Activated B cell treated with CpG ODN at 0.5 μM for 24 hours (primary cell): ENCODE measurements at regions not wholly inside any gene's neighbourhood (a gene's known extent, or its start where the extent isn't known, plus 50 kb on each side); places are given as distances from the start of the nearest gene placed in this dataset.
"Not testable (repeated sequence)": the region's sequence is repeated elsewhere in the genome, so short reads cannot be mapped to it uniquely, and the experiment has no call there.

Experiments
- ATAC-seq: fragments of 200-7000 bp; cut with Tn5 transposase; one replicate; pipeline ENCODE4 v1.10.0; 2021; ENCODE audit warnings: low read depth, mild to moderate bottlenecking, moderate library complexity
- CTCF ChIA-PET: fragments of 350-600 bp; sonication (Branson Sonifier 250); formaldehyde crosslinking; loops from one replicate; lab custom pipeline; 2021; ENCODE audit warnings: antibody characterized with exemption; lab: Charles Lee
- POLR2A ChIA-PET: fragments of 350-600 bp; sonication (Branson Sonifier 250); formaldehyde crosslinking; loops from one replicate; lab custom pipeline; 2021; ENCODE audit warnings: antibody characterized with exemption; lab: Charles Lee
- DNase-seq: peaks from one replicate; pipeline ENCODE4 v3.0.0; 2022
- H3K27ac Mint-ChIP-seq: one replicate; pipeline ENCODE4 v1.8.0; 2020; ENCODE audit warnings: mixed read lengths
- H3K27me3 Mint-ChIP-seq: one replicate; pipeline ENCODE4 v1.8.0; 2021; ENCODE audit warnings: mixed read lengths
- H3K36me3 Mint-ChIP-seq: one replicate; pipeline ENCODE4 v1.8.0; 2021; ENCODE audit warnings: low read depth, mixed read lengths
- H3K4me1 Mint-ChIP-seq: one replicate; pipeline ENCODE4 v1.8.0; 2021; ENCODE audit warnings: mixed read lengths
- H3K4me3 Mint-ChIP-seq: one replicate; pipeline ENCODE4 v1.8.0; 2020; ENCODE audit warnings: mild to moderate bottlenecking, mixed read lengths
- H3K9me3 Mint-ChIP-seq: one replicate; pipeline ENCODE4 v1.8.0; 2020; ENCODE audit warnings: mixed read lengths
- CTCF ChIP-seq: fragments of 200-600 bp; IDR thresholded peaks from one replicate; pipeline ENCODE4 v1.8.0; 2022; ENCODE audit warnings: antibody characterized with exemption, mild to moderate bottlenecking
- intact Hi-C: fragments of 100-400 bp; cut with micrococcal nuclease; formaldehyde crosslinking; loops from one replicate; pipeline ENCODE4 v1.15.1; 2024

- H3K4me3 Mint-ChIP-seq, result no peak overlapping the region
- ChIA-PET CTCF (no interaction called here), POLR2A (no interaction called here)
- no peaks in the 10 kb centered on the region for H3K4me1 Mint-ChIP-seq
- intact Hi-C loops, result no loop called here
- no peak for DNase-seq
- TF ChIP-seq CTCF, result no peak
- no peaks in the 10 kb centered on the region for H3K27me3 Mint-ChIP-seq
- H3K36me3 Mint-ChIP-seq, result no peaks in the 10 kb centered on the region
- no peak for ATAC-seq
- H3K9me3 Mint-ChIP-seq, result no peaks in the 10 kb centered on the region
- H3K27ac Mint-ChIP-seq, result no peak overlapping the region
Measured at GRCh38 chr7:121689749-121690148, 183.2 kb upstream of the PTPRZ1 start.

DNA sequence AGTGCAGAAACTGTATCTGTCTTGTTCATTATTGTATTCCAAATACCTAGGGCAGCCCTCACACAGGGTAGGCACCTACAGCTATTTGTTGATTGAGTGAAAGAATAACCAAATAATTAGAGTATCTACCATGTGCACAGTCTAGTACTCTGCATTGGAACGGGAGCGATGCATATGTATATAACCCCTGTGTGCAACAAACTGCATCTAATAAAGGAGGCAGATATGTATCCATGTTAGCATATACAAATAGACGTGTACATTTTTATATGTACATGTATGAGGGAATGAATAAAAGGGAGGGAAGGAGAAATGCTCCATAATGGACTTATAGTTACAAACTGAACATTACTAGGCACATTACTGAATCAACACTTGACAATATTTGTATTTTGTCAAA lies 191.3 kb upstream of the PTPRZ1 start:
- H3K36me3 Mint-ChIP-seq, result no peaks in the 10 kb centered on the region
- no peak overlapping the region for H3K4me3 Mint-ChIP-seq
- H3K4me1 Mint-ChIP-seq, result no peaks in the 10 kb centered on the region
- TF ChIP-seq CTCF, result no peak
- no peak for DNase-seq
- intact Hi-C loops, result no loop called here
- H3K27ac Mint-ChIP-seq, result no peak overlapping the region
- H3K27me3 Mint-ChIP-seq, result no peaks in the 10 kb centered on the region
- POLR2A ChIA-PET, result no interaction called here
- no peak for ATAC-seq
- CTCF ChIA-PET, result no interaction called here
- no peaks in the 10 kb centered on the region for H3K9me3 Mint-ChIP-seq

- H3K36me3 Mint-ChIP-seq, result no peaks in the 10 kb centered on the region
- DNase-seq (no peak), ATAC-seq (no peak)
- ChIA-PET CTCF (no interaction called here), POLR2A (no interaction called here)
- H3K27me3 Mint-ChIP-seq, result no peaks in the 10 kb centered on the region
- H3K4me1 Mint-ChIP-seq, result no peaks in the 10 kb centered on the region
- no peaks in the 10 kb centered on the region for H3K9me3 Mint-ChIP-seq
- no peak overlapping the region for H3K4me3 Mint-ChIP-seq
- intact Hi-C loops, result no loop called here
- no peak overlapping the region for H3K27ac Mint-ChIP-seq
- TF ChIP-seq CTCF, result no peak
Measured at GRCh38 chr7:121676168-121676567, 196.8 kb upstream of the PTPRZ1 start.

GRCh38 chr7:121674455-121674854 lies 198.5 kb upstream of the PTPRZ1 start:
- CTCF ChIA-PET, H3K9me3 Mint-ChIP-seq, H3K36me3 Mint-ChIP-seq, intact Hi-C loops, H3K27ac Mint-ChIP-seq, H3K4me3 Mint-ChIP-seq, POLR2A ChIA-PET, H3K4me1 Mint-ChIP-seq, ATAC-seq, DNase-seq, H3K27me3 Mint-ChIP-seq: not testable (repeated sequence)

DNA sequence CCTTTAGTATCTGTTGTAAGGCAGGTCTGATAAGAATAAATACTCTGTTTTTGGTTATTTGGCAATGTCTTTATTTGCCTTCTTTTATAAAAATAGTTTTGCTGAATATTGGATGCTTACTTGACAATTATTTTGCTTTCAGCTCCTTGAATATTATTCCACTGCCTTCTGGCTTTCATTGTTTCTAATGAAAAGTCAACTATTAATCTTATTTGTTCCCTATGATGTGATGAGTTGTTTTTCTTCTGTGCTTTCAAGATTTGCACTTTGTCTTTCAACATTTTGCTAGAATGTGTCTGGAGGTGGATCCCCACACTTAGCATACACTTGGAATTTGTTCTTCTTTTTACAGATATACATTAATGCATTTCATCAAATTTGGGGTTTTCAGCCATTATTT lies 203.8 kb upstream of the PTPRZ1 start:
- DNase-seq (no peak), ATAC-seq (no peak)
- intact Hi-C loops, result no loop called here
- Mint-ChIP-seq H3K4me3 (no peak overlapping the region), H3K9me3 (peaks cover 4% of the 10 kb centered on the region), H3K27me3 (no peaks in the 10 kb centered on the region), H3K4me1 (no peaks in the 10 kb centered on the region), H3K27ac (no peak overlapping the region), H3K36me3 (no peaks in the 10 kb centered on the region)
- ChIA-PET POLR2A (no interaction called here), CTCF (no interaction called here)
- TF ChIP-seq CTCF, result no peak

GRCh38 chr7:121666306-121666705 lies 206.7 kb upstream of the PTPRZ1 start:
- TF ChIP-seq CTCF, result no peak
- Mint-ChIP-seq H3K27me3 (no peaks in the 10 kb centered on the region), H3K36me3 (no peaks in the 10 kb centered on the region), H3K4me3 (no peak overlapping the region), H3K4me1 (no peaks in the 10 kb centered on the region), H3K27ac (no peak overlapping the region), H3K9me3 (peaks cover 4% of the 10 kb centered on the region)
- DNase-seq (no peak), ATAC-seq (no peak)
- intact Hi-C loops, result no loop called here
- CTCF ChIA-PET, result no interaction called here
- POLR2A ChIA-PET, result no interaction called here
